ENCODE measurements at regions not wholly inside any gene's neighbourhood (a gene's known extent, or its start where the extent isn't known, plus 50 kb on each side); places are given as distances from the start of the nearest gene placed in this dataset.

- TF ChIP-seq CTCF (IDR thresholded peaks at IDR 0.05; ENCODE audit: poor library complexity) (no peak), EZH2 (IDR thresholded peaks at IDR 0.05; ENCODE audit: borderline replicate concordance) (no peak), EZH2phosphoT487 (IDR thresholded peaks at IDR 0.05; ENCODE audit: low read depth, severe bottlenecking, unreplicated experiment) (no peak)
Measured at GRCh38 chr10:62938672-62939071, 122.5 kb upstream of the EGR2 start.

All from hepatocyte (in vitro differentiated cells).